AG04450 (cell line): ENCODE measurements at regions not wholly inside any gene's neighbourhood (a gene's known extent, or its start where the extent isn't known, plus 50 kb on each side); places are given as distances from the start of the nearest gene placed in this dataset.

ENCODE experiments used
- CTCF ChIA-PET: fragments of 300-600, 350-600 bp; formaldehyde crosslinking; extraction: SDS; loops from one replicate; lab custom pipeline; 2022; ENCODE audit warnings: antibody characterized with exemption, inconsistent platforms; lab: Charles Lee
- POLR2A ChIA-PET: fragments of 350-600 bp; formaldehyde crosslinking; extraction: SDS; loops from one replicate; lab custom pipeline; 2021; ENCODE audit warnings: antibody characterized with exemption, inconsistent platforms; lab: Yijun Ruan, JAX
- DNase-seq: peaks from one replicate; pipeline ENCODE4 v3.0.0-alpha.2; 2011; ENCODE audit warnings: low read depth, low spot score
- H3K27ac ChIP-seq: one replicate; pipeline ENCODE4 v1.5.1; 2012; ENCODE audit warnings: low read depth, low read length, control low read depth
- H3K27me3 ChIP-seq: one replicate; pipeline ENCODE4 v1.6.0; 2012; ENCODE audit warnings: low read length; ENCODE audit not compliant: control insufficient read depth, insufficient read depth
- H3K4me3 ChIP-seq: 2 replicates; pipeline ENCODE4 v1.5.1; 2011; ENCODE audit warnings: mild to moderate bottlenecking, low read depth, low read length, control low read depth
- H3K9me3 ChIP-seq: 2 replicates; pipeline ENCODE4 v1.5.1; 2012; ENCODE audit warnings: low read length; ENCODE audit not compliant: control insufficient read depth, insufficient read depth
- TF ChIP-seq, protein P1 (sequence below): IDR thresholded peaks from 2 replicates; pipeline ENCODE4 v1.5.1; 2011; ENCODE audit warnings: low read depth, low read length, control low read depth, inconsistent platforms

DNA sequence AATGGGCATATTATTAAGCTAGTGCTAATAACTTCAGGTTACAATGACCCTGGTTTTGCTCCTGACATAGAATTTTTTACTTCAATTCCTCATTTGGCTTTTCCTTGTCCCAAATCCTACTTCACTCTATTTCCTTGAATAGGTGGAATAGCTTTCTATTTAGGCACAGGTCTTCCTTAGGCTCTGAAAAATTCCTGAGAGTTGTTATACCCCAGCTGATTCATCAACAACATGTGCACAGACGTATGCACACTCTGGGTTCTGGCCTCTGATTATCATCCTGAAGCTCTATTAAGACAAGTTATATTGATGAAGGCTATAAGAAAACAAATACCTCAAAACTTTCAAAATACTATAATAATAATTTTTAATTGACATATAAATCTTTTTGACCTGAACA lies 172.4 kb downstream of the NTMT2 start:
- H3K4me3 ChIP-seq = no peak overlapping the region
- no peak overlapping the region for H3K27ac ChIP-seq
- POLR2A ChIA-PET = no interaction called here
- TF ChIP-seq, protein P1, sequence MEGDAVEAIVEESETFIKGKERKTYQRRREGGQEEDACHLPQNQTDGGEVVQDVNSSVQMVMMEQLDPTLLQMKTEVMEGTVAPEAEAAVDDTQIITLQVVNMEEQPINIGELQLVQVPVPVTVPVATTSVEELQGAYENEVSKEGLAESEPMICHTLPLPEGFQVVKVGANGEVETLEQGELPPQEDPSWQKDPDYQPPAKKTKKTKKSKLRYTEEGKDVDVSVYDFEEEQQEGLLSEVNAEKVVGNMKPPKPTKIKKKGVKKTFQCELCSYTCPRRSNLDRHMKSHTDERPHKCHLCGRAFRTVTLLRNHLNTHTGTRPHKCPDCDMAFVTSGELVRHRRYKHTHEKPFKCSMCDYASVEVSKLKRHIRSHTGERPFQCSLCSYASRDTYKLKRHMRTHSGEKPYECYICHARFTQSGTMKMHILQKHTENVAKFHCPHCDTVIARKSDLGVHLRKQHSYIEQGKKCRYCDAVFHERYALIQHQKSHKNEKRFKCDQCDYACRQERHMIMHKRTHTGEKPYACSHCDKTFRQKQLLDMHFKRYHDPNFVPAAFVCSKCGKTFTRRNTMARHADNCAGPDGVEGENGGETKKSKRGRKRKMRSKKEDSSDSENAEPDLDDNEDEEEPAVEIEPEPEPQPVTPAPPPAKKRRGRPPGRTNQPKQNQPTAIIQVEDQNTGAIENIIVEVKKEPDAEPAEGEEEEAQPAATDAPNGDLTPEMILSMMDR = no peak
- CTCF ChIA-PET = no interaction called here
- no peaks in the 10 kb centered on the region for H3K27me3 ChIP-seq
- DNase-seq = no peak
- no peaks in the 10 kb centered on the region for H3K9me3 ChIP-seq

DNA sequence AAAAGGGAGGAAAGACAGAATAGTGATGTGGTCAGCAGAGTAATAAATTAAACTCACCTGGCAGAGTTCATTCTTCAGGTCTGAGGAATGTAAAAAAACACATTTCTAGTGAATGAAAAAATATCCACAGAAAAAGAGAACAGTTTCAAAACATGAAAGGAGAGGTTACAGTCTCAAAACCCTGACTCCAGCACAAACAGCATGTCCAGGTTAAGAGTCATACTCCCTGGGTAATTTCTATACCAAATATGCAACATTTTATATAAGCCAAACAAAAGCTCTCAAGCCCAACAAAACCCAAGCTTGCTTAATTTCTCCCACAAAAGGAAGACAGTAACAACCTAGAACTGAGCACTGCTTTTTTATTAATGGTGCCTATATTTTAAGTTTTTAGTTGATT lies 173.0 kb downstream of the NTMT2 start:
- TF ChIP-seq, protein P1 = no peak
- CTCF ChIA-PET = no interaction called here
- no peaks in the 10 kb centered on the region for H3K27me3 ChIP-seq
- no peak overlapping the region for H3K4me3 ChIP-seq
- DNase-seq = no peak
- H3K27ac ChIP-seq = no peak overlapping the region
- no peaks in the 10 kb centered on the region for H3K9me3 ChIP-seq
- POLR2A ChIA-PET = no interaction called here

DNA sequence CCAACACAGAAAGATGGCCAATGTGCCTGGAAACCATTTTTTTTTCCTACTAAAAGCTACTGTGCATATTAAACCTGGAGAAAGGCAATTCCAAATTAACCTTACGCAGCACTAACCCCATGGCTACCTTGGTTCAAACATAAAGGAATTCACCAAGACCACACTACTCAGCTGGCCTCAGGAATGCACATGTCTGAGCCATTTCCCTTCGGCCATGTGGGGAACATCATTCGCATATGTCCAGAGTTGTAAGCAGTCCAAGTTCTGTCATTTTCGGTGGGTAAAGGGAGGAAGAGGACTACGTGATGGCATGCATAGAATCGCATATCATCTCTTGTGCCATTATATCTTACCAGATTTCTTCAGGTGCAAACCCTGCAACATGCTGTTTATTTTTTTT lies 175.4 kb downstream of the NTMT2 start:
- DNase-seq = no peak
- ChIA-PET POLR2A (no interaction called here), CTCF (interaction anchor here (1.0 kb wide), 1 partner anchor 10 kb away, joined by 3 read pairs; no protein-coding TSS in a partner anchor)
- Histone ChIP-seq H3K4me3 (no peak overlapping the region), H3K27ac (no peak overlapping the region), H3K27me3 (no peaks in the 10 kb centered on the region), H3K9me3 (no peaks in the 10 kb centered on the region)
- TF ChIP-seq, protein P1 = no peak

DNA sequence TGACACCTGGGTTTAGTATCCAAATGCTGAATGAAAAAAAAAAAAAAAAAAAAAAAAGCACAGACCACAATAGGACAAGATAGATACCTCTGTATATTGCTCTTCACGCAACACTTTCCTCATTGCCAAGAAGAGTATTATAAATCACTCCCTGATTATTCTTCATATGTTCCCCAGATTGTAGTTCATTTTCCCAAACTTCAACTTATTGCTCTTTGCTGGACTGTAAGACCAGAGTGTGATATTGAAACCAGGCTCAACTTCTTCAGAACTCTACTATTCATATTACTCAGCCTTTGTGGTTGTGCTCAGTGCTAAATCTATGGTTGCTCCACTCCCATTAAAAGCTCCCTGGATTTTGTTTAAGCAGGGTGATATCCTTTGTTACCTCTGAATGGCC lies 180.4 kb downstream of the NTMT2 start:
- ChIA-PET POLR2A (no interaction called here), CTCF (interaction anchor here (0.5 kb wide), 1 partner anchor 399 kb away, joined by 4 read pairs; no protein-coding TSS in a partner anchor)
- Histone ChIP-seq H3K27ac (no peak overlapping the region), H3K9me3 (no peaks in the 10 kb centered on the region), H3K4me3 (no peak overlapping the region), H3K27me3 (no peaks in the 10 kb centered on the region)
- TF ChIP-seq, protein P1 = no peak
- no peak for DNase-seq

DNA sequence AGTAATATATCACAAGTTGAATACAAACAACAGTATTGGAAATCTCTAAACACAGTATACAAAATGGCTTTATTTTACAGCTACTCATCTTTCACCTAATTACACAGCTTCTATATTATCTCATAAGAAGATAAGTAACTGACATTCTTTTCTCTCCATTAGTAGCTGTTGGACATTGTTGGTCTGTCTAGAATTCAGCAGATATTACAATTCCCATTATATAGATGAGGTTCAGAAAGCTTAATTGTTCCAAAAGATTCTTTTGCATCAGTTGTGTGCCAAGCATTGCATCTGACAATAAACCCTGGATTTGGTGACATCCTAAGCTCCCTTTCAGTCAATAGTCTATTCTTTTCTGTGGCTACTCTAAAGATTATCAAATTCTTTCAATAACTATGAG lies 187.0 kb downstream of the NTMT2 start:
- CTCF ChIA-PET = interaction anchor here (0.6 to 1.4 kb wide), 2 partner anchors 213 to 432 kb away, joined by 3 to 5 read pairs; no protein-coding TSS in a partner anchor
- POLR2A ChIA-PET = no interaction called here

More for the DNA sequence above, 187.0 kb downstream of the NTMT2 start:
- H3K9me3 ChIP-seq = no peaks in the 10 kb centered on the region
- no peak overlapping the region for H3K4me3 ChIP-seq
- no peak overlapping the region for H3K27ac ChIP-seq
- TF ChIP-seq, protein P1 = no peak
- no peaks in the 10 kb centered on the region for H3K27me3 ChIP-seq
- DNase-seq = no peak
